Kidney epithelial cell (primary cell): ENCODE measurements at regions not wholly inside any gene's neighbourhood (a gene's known extent, or its start where the extent isn't known, plus 50 kb on each side); places are given as distances from the start of the nearest gene placed in this dataset.

ENCODE experiments used
- DNase-seq: peaks from one replicate; pipeline ENCODE4 v3.0.0-alpha.2; 2010; ENCODE audit warnings: low read depth
- H3K27me3 ChIP-seq: 2 replicates; pipeline ENCODE4 v1.6.0; 2011; ENCODE audit warnings: low read length; ENCODE audit not compliant: control insufficient read depth, insufficient read depth
- H3K36me3 ChIP-seq: 2 replicates; pipeline ENCODE4 v1.5.1; 2011; ENCODE audit warnings: low read length; ENCODE audit not compliant: control insufficient read depth, insufficient read depth
- H3K4me3 ChIP-seq: 2 replicates; pipeline ENCODE4 v1.5.1; 2011; ENCODE audit warnings: low read depth, mild to moderate bottlenecking, control low read depth, low read length
- CTCF ChIP-seq: IDR thresholded peaks from 2 replicates; pipeline ENCODE4 v1.5.1; 2011; ENCODE audit warnings: mild to moderate bottlenecking, moderate library complexity, low read length, control low read depth, inconsistent platforms; ENCODE audit not compliant: insufficient read depth, poor library complexity, severe bottlenecking

- Histone ChIP-seq H3K36me3 (no peaks in the 10 kb centered on the region), H3K27me3 (peaks cover 44% of the 10 kb centered on the region), H3K4me3 (peak overlapping the region; percentile 37)
- TF ChIP-seq CTCF = no peak
- DNase-seq = peak; percentile 39
Measured at GRCh38 chr5:88660947-88661805, 221.8 kb downstream of the MEF2C start.

- H3K36me3 ChIP-seq = no peaks in the 10 kb centered on the region
- H3K4me3 ChIP-seq = peak overlapping the region; percentile 37
- peaks cover 37% of the 10 kb centered on the region for H3K27me3 ChIP-seq
- TF ChIP-seq CTCF = no peak
- no peak for DNase-seq
Measured at GRCh38 chr5:88660264-88660946, 222.6 kb downstream of the MEF2C start.

GRCh38 chr5:88659529-88660263 lies 223.3 kb downstream of the MEF2C start:
- no peaks in the 10 kb centered on the region for H3K36me3 ChIP-seq
- H3K27me3 ChIP-seq = peaks cover 34% of the 10 kb centered on the region
- H3K4me3 ChIP-seq = no peak overlapping the region
- no peak for DNase-seq
- TF ChIP-seq CTCF = no peak

GRCh38 chr5:88658886-88659285 lies 224.1 kb downstream of the MEF2C start:
- Histone ChIP-seq H3K27me3 (peaks cover 30% of the 10 kb centered on the region), H3K4me3 (no peak overlapping the region), H3K36me3 (no peaks in the 10 kb centered on the region)
- no peak for DNase-seq
- no peak for TF ChIP-seq CTCF

GRCh38 chr5:88657906-88658775 lies 224.8 kb downstream of the MEF2C start:
- Histone ChIP-seq H3K4me3 (no peak overlapping the region), H3K36me3 (no peaks in the 10 kb centered on the region), H3K27me3 (peaks cover 27% of the 10 kb centered on the region)
- DNase-seq = no peak
- TF ChIP-seq CTCF = no peak
